GM18499 (cell line): ENCODE measurements at regions not wholly inside any gene's neighbourhood (a gene's known extent, or its start where the extent isn't known, plus 50 kb on each side); places are given as distances from the start of the nearest gene placed in this dataset.

Experiments used
- ATAC-seq: cut with Tn5 transposase; IDR thresholded peaks from one replicate; pipeline ENCODE4 v1.9.1; 2021; ENCODE audit warnings: moderate number of reproducible peaks; ENCODE audit not compliant: insufficient read depth, unreplicated experiment

DNA sequence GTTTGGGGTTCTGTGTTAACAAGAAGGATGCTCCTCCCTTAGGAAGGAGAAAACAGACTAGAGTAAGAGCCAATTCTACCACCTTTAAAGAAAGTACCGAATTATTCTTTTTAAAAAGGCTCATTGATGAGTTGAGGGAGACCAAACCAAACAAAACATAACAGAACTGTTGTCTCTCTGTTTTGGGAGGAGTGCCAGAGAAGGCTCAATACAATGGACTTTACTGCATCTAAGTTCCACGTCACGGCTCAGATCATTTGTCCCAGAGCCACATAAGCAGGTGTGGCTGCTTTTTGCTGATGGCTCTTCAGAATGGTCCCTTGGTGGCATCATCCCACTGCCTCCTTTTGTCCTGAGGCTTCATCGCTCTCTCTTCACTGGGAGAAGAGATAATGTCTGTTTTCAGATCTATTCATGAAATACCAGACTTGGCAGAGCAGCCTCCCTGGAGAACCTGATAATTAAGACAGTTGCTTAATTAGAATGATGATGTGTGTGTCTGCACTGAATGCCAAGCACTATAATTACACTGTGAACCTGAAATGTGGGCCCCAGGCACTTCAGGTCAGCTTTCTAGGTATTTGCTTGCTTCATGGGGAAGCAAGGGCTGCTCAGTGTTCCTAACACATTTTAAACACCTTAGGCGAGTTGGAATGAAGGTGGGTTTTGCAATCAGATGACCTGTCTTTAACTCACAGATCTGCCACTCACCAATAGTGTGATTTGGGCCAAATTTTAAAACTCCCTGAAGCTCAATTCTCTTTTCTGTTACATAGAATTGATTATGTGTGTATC is 335.2 kb upstream of the MCTP2 start:
- no peak for ATAC-seq

DNA sequence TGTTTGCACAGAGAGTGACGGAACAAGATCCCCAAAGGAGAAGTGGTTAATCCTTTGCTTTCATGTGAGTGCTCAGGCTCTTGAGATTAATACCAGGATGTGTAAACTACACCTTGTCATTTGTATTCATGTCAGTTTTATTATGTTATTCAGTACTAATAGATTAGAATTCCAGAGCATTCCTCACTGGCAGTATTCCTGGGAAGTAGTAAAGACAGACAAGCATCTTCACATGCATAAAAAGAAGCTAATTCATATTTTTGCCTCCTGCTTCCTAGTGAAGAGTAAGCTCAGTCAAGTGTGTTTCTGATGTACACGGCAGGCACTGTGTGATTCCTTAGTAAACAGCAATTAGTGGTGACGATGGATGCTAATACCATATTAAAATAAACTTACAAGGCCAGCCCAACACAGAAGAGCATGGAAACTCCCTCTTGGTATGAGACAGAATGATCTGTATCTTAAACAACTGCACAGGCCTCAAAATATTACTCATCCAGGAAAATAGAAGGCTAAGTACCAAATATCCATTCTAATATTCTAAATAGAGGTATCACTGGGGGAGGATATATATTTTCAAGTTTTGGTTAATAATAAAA is 336.8 kb upstream of the MCTP2 start:
- ATAC-seq = no peak

DNA sequence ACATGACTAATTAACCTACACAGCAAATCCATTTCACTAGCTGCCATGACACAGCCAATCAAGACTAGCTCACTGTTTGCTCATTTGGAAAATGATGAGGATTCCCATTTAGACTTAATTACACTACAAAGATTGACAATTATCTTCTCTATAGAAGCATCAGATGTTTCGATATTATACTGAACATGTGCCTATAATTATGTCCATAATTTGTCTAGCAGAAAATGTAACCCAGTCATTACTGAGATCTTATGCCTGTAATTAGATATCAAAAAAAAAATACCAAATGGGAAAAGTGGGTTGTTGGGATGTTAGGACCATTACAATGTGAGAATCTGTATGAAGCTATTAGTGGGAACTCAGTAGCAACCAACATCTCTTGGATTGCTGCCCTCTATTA is 344.2 kb upstream of the MCTP2 start:
- ATAC-seq = no peak

DNA sequence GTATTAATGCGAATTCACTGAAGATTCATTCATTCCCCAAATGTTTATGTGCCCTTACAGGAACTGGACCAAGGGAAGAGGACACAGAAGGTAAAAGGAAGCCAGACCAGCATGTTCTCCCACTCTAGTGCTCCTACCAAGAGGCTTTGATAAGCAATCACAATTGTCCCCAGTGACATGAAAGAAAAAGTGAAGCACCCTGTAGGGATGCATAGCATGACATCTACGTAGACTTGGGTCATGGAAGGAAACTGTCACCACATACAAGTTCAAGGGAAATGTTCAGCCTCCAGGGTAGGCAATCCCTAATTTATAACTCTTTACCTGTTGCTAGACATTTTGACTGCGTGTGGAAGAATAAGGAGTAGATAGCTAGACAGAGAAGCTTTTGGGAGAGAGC is 348.6 kb upstream of the MCTP2 start:
- ATAC-seq = no peak

DNA sequence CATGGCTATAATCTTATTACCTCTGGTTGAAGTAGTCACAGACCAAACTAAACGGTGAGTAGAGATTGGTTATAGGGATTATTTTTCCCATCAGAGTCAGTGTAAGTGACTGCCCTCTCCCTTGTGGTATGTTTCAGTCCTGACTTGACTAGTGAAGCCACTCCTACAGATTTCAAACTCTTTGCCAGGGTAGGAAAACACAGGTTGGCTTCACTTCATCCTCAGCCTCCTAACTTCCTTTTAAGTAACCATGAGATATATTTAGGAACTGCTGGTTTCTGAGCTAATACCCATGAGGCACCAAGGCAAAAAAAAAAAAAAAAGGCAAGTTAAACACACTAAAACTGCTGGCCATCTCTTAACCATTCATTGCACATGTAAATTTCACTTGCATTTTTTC is 349.2 kb upstream of the MCTP2 start:
- ATAC-seq = no peak

DNA sequence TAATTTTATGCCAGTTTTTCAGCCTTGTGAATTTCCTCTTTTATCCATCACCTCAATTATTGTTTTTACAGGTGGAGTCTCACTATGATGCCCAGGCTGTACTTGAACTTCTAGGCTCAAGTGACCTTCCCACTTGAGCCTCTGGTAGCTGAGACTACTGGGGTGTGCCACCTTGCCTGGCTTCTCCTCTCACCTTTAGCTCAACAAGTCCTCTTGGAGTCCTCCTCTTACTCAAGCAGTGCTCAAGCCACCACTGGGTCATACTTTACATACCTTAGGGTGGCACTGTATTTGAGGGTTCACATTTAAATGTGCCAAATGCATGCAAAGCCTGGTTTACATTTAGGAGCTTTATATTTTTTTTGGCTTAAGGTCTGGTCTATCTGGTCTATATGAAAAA is 350.1 kb upstream of the MCTP2 start:
- ATAC-seq = no peak

DNA sequence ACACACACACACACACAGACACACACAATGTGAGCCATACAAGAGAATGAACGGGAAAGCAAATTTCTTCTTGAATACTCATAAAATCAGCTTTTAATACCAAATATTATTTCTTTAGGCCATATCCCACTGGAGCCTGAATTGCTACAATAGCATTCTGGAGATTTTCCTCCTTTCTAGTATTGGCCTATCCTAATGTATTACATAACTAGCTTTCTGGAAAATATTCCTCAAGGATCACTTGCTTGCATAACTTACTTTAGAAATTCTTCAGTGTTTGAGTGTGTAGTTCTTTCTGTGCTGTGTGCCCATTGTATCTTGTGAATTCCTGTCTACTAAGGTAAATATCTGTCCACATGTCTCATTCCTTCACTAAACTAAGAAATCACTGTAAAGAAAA is 351.0 kb upstream of the MCTP2 start:
- no peak for ATAC-seq

DNA sequence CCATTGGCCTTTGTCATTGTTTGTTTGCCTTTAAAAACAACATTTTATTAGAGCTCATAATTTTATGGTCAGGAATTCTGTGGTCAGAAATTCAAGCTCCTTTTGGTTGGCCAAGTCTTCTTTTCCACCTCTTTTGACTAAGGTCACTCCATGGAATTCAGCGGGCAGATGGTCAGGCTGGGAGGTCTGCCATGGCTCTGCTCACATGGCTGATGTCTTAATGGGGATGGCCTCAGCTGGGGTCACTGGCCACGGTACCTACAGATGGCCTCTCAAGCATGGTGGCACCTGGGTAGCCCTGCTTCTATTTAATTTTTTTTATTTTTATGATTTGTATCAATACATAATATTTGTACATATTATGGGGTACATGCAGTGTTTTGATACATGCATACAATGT is 360.8 kb upstream of the MCTP2 start:
- no peak for ATAC-seq

DNA sequence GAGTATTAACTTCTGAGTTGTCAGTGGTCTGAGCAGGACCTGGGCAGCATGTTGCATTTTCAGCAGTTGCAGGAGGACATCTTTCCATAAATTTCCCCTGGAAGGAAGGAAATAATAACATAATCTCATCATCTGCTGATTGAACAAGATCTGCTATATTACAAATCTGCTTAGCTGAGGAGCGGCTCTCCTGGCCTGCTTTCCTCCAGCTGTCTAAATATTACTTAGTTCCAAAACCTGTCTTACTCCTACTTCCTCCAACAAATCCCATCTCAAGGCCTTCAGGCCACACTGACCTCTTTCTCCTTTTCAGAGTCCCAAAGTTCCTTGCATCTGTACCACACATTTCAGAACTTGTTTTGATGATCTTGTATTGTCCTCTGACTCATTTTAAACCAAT is 364.4 kb upstream of the MCTP2 start:
- no peak for ATAC-seq

DNA sequence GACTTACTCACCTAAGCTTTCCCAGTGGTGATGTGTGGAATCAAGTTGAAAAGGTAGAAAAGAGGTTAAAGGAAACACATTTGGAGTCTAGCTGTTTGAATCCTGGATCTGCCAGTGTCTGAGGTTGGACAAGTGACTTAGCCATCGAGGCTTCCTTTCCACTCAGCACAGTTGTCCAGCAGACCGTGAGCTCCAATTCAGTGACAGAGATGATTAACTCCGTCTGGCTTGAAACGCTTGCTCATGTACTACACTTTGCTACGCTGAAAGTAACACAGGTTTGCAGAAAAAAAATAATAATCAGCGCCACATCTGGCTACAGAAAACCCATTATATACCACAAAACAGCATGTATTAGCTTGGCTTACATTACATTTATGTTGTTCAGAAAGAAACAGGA is 364.9 kb upstream of the MCTP2 start:
- no peak for ATAC-seq

DNA sequence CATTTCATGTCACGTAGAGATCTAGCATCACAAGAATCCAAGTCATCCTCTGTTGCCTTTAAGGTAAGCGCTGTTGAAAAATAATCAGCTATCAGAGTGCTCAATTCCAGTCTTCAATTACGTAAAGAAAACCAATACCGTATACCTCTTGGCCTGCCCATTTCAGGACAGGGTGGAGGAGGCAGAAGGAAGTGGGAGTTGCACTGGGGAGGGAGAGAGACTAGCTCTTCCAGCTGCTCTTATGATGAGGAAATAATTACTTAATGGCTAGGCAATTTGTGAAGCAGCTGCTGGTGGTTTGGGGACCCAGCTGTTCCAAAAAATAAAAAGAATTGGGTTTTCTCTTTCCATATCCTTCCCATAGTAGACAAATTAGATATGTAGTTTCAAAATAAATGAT is 365.8 kb upstream of the MCTP2 start:
- no peak for ATAC-seq

DNA sequence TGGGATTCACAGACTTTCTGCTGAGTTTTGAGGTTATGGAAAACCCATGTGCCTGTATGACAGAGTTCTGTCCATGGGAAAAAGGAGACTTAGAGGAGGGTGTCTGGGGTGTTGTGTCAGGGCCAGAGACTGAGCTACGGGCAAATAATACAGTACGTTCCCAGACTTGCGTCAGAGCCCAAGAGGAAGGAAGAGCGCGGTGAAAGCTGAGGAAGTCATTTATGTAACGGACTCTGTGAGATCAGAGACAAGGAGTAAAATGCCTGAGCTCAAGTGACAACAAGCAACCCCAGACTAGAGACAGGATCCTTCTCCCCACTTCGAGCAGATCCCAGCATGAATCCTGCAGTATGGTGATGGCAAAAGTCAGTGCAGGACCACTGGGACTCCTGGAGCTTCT is 368.6 kb upstream of the MCTP2 start:
- no peak for ATAC-seq

DNA sequence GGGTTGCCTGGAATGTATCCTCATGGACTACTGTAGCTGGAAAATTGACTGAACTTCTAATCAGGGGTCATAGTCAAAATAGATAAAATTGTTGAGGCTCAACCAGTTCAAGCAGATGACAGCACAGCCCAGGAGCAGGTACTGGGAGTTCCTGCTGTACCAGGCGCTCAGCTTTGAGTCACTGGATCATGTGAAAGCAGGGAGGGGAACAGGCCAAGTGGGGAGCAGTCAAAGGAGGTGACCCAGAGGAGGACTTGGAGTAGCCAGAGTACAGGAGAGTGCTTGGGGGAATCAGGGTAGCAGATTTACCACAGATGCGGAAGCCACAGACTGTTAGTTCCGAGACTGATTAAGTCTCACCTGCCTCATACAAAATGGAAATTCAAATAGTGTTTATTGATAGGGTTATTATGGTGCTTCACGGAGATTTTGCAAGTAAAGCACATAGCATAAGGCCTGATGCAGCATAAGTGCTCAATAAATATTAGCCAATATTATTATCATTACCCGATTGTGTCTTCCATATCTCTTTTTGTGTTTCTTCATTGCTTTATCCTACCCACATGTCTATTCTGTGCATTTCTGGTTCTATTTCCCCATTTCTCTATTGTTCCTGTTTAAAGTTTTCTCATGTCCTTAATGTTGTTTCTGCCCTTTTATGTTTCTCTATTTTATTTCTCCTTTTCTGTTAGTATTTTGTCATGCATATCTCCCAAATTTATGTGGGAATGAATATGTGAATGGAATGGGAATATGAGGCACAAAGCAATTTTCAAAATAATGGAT is 369.2 kb upstream of the MCTP2 start:
- ATAC-seq = no peak

DNA sequence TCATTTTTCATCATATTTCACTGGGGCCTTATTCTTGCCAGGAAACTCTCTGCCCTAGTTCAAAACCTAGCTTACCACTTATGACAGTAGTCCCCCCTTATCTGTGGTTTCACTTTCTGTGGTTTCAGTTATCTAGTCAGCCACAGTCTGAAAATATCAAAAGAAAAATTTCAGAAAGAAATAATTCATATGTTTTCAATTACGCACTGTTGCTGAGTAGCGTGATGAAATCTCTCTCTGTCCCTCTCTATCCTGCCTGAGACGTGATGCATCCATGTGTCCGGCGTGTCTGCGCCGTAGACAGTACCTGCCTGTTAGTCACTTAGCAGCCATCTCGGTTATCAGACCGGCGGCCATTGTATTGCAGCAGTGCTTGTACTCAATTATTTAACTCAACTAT is 369.9 kb upstream of the MCTP2 start:
- ATAC-seq = no peak

DNA sequence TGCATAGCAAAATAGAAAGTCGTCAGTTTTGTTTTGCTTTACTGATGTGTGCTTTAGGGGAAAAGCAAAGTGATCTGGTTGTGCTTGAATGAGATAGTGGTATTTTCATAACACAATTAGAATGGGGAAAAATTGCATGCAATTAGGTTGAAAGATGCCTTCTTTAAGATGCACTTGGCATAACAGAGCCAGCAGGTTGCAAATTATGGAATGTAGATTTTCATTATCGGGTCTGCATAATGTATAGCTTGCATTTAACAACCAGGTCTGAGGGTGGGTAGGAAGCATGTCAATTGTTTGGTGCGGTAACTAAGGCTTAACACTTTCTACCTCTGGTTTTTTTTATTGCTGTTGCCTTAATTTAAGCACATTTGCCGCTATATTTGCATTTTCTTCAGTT is 370.7 kb upstream of the MCTP2 start:
- ATAC-seq = no peak

DNA sequence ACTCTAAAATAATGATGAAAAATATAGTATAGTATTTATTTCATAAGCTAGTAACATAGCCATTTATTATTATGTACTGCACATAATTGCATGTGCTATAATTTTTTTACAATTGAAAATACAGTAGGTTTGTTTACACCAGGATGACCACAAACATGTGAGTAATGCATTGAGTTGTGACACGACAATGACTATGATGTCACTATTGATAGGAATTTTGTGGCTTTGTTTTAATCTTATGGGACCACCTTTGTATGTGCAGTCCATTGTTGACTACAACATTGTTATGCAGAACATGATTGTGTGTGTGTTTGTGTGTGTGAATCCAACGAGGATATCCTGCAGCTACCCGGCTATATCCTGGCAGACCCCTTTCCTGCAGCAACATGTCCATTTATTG is 372.2 kb upstream of the MCTP2 start:
- no peak for ATAC-seq

DNA sequence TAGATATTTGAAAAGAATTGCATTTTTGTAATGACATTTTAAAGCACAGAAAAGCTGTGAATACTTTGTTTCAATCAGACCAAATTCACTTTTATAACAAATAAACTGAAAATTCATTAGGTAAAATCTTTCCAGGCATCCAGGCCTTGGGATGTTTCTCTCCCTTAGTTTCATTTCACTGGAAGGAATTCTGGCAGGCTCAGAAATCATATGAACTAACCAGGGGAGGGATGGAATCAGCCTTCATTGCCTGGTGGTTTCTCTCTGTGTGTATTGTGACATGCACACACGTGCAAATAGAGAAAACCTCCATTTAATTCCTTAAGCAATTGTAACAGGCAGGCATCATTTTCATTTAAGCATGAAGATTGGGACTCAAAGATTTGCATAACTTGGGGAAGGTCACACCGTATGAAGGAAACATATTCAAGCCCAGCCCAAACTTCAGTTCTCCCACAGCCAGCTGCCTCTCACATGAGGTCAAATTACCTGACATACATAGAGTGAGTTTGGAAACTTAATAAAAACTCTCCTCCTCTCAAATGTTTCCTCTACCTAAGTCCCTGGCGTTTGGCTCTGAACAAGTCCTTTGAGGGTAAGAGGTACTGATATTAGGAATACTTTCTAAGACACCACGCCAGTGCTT is 376.1 kb upstream of the MCTP2 start:
- ATAC-seq = no peak

DNA sequence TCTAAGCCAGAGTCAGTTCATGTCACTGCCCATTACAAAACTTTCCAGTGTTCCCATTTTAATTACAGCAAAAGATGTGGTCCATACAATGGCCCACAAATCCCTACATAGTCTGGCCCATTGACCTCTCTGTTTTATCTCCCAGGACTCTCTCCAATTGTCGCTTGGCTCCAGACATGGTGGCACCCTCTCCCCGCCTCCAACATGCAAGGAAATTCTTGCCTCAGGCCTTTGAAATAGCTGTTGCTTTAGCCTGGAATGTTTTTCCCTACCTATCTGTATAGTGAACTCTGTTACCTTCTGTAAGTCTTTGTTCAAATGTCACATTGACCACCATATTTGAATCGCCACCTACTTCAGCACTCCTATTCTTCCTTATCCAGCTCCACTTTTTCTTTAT is 377.3 kb upstream of the MCTP2 start:
- ATAC-seq = no peak

DNA sequence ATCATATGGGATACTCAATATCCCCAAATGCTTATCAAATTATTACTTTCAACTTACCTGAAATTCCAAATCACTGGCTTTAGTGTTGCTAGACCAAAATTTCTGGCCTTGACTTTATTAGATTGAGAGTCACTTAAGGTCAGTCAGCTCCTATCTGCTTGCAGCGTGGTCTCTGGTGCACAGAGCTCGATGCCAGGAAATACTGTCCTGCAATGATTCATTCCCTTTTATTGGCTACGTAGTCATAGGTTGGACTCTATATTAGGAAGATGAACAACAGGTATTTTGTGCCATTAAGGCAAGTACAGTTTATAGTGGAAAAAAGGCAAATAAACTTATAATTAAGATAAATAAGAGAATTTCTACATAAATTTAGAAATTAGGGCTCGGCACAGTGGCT is 378.6 kb upstream of the MCTP2 start:
- no peak for ATAC-seq

DNA sequence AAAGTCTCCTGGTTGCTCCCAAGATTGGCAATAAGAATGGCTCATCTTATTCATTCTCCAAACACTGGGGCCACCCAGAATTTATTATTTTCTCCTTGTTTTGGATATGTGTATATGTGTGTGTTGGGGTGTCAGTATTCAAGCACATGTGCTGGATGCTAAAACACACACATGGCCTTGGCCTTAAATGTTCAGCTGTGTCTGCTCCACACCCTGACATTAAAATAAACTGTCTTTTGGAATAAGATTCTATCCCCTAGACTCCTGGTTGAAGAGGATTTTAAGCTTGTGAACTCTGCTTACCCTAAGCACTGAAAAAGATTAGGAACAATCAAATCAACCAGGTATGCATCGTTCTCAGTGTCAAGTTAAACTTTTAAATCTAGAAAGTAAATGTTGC is 382.9 kb upstream of the MCTP2 start:
- ATAC-seq = no peak

DNA sequence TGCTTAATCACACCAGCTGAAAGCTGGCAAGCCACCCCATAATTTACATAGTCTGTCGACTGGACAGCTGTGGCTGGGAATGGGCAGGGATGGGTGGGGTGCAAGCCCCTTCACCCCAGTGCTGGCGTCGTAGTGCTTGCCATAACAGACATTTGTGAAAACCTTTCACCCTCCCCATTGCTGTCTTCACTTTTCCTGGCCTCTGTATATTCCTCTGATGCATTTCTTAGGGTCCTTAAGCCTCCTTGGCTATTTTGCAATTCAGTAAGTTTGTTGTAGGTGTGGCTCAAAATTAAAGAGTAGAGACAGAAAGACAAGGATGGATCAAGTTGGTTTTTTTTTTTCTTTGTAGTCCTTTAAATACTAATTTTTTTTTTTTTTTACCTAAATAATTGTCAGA is 383.3 kb upstream of the MCTP2 start:
- ATAC-seq = no peak
